ENCODE measurements at regions not wholly inside any gene's neighbourhood (a gene's known extent, or its start where the extent isn't known, plus 50 kb on each side); places are given as distances from the start of the nearest gene placed in this dataset.

DNA sequence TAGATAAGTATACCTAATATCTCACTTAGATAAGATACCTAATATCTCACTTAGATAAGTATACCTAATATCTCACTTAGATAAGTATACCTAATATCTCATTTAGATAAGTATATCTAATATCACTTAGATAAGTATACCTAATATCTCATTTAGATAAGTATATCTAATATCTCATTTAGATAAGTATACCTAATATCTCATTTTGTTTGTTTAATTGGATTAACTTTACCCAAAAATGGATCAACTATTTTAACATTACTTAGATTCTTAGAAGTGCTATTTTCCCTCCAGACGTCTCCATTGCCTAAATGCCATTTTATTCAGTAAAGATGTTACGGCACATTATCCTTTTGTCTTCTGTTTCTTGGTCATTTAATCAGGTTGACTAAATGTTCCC lies 346.4 kb downstream of the CHRM3 start:
- Histone ChIP-seq H3K27me3 (ENCODE audit: low read depth, low read length) (peaks cover 4% of the 10 kb centered on the region; the same call in 1 of the 2 replicates), H3K4me3 (ENCODE audit: low read length) (no peak overlapping the region), H3K9ac (ENCODE audit: low read length) (no peak overlapping the region), H3K4me1 (ENCODE audit: low read length) (no peaks in the 10 kb centered on the region), H3K36me3 (replicated peaks; ENCODE audit: low read depth, low read length) (no peaks in the 10 kb centered on the region), H3K9me3 (ENCODE audit: insufficient read depth, low read length) (no peaks in the 10 kb centered on the region), H3K27ac (ENCODE audit: low read length) (no peak overlapping the region), H2AFZ (ENCODE audit: low read depth, low read length) (no peak overlapping the region), H3K4me2 (ENCODE audit: low read length) (no peak overlapping the region), H4K20me1 (ENCODE audit: insufficient read depth, low read length) (no peaks in the 10 kb centered on the region), H3K79me2 (ENCODE audit: low read length) (no peaks in the 10 kb centered on the region)
- TF ChIP-seq CTCF (IDR thresholded peaks at IDR 0.05; ENCODE audit: low read depth, low read length) (no peak), EZH2phosphoT487 (IDR thresholded peaks at IDR 0.05; ENCODE audit: low read depth) (no peak)

GRCh38 chr1:239733995-239734394 lies 347.6 kb downstream of the CHRM3 start:
- no peak overlapping the region for H3K4me2 ChIP-seq (ENCODE audit: low read length)

GRCh38 chr1:239735111-239735510 lies 348.7 kb downstream of the CHRM3 start:
- no peak overlapping the region for H3K4me2 ChIP-seq (ENCODE audit: low read length)
- H3K4me3 ChIP-seq (ENCODE audit: low read length), result no peak overlapping the region
- H2AFZ ChIP-seq (ENCODE audit: low read depth, low read length), result no peak overlapping the region
- H3K36me3 ChIP-seq (replicated peaks; ENCODE audit: low read depth, low read length), result no peaks in the 10 kb centered on the region
- H3K79me2 ChIP-seq (ENCODE audit: low read length), result no peaks in the 10 kb centered on the region
- H3K27me3 ChIP-seq (ENCODE audit: low read depth, low read length), result peaks cover 4% of the 10 kb centered on the region; the same call in 1 of the 2 replicates
- no peaks in the 10 kb centered on the region for H3K9me3 ChIP-seq (ENCODE audit: insufficient read depth, low read length)
- no peaks in the 10 kb centered on the region for H4K20me1 ChIP-seq (ENCODE audit: insufficient read depth, low read length)
- no peak overlapping the region for H3K27ac ChIP-seq (ENCODE audit: low read length)
- TF ChIP-seq CTCF (IDR thresholded peaks at IDR 0.05; ENCODE audit: low read depth, low read length), result no peak
- TF ChIP-seq EZH2phosphoT487 (IDR thresholded peaks at IDR 0.05; ENCODE audit: low read depth), result no peak
- no peak overlapping the region for H3K9ac ChIP-seq (ENCODE audit: low read length)
- no peaks in the 10 kb centered on the region for H3K4me1 ChIP-seq (ENCODE audit: low read length)

More at GRCh38 chr1:239733995-239734394, 347.6 kb downstream of the CHRM3 start:
- H3K4me3 ChIP-seq (ENCODE audit: low read length), result no peak overlapping the region
- H3K27me3 ChIP-seq (ENCODE audit: low read depth, low read length), result peaks cover 4% of the 10 kb centered on the region; the same call in 1 of the 2 replicates
- H3K79me2 ChIP-seq (ENCODE audit: low read length), result no peaks in the 10 kb centered on the region
- TF ChIP-seq CTCF (IDR thresholded peaks at IDR 0.05; ENCODE audit: low read depth, low read length), result no peak
- TF ChIP-seq EZH2phosphoT487 (IDR thresholded peaks at IDR 0.05; ENCODE audit: low read depth), result no peak
- H3K4me1 ChIP-seq (ENCODE audit: low read length), result no peaks in the 10 kb centered on the region
- H4K20me1 ChIP-seq (ENCODE audit: insufficient read depth, low read length), result no peaks in the 10 kb centered on the region
- H3K27ac ChIP-seq (ENCODE audit: low read length), result no peak overlapping the region
- no peak overlapping the region for H2AFZ ChIP-seq (ENCODE audit: low read depth, low read length)
- no peaks in the 10 kb centered on the region for H3K36me3 ChIP-seq (replicated peaks; ENCODE audit: low read depth, low read length)
- no peak overlapping the region for H3K9ac ChIP-seq (ENCODE audit: low read length)
- H3K9me3 ChIP-seq (ENCODE audit: insufficient read depth, low read length), result no peaks in the 10 kb centered on the region

- no peak overlapping the region for H3K27ac ChIP-seq (ENCODE audit: low read length)
- H2AFZ ChIP-seq (ENCODE audit: low read depth, low read length), result no peak overlapping the region
- no peaks in the 10 kb centered on the region for H3K4me1 ChIP-seq (ENCODE audit: low read length)
- H3K27me3 ChIP-seq (ENCODE audit: low read depth, low read length), result peaks cover 4% of the 10 kb centered on the region; the same call in 1 of the 2 replicates
- no peaks in the 10 kb centered on the region for H4K20me1 ChIP-seq (ENCODE audit: insufficient read depth, low read length)
- no peak overlapping the region for H3K4me3 ChIP-seq (ENCODE audit: low read length)
- no peak overlapping the region for H3K4me2 ChIP-seq (ENCODE audit: low read length)
- no peak overlapping the region for H3K9ac ChIP-seq (ENCODE audit: low read length)
- TF ChIP-seq EZH2phosphoT487 (IDR thresholded peaks at IDR 0.05; ENCODE audit: low read depth), result no peak
- TF ChIP-seq CTCF (IDR thresholded peaks at IDR 0.05; ENCODE audit: low read depth, low read length), result no peak
- H3K79me2 ChIP-seq (ENCODE audit: low read length), result no peaks in the 10 kb centered on the region
- H3K9me3 ChIP-seq (ENCODE audit: insufficient read depth, low read length), result no peaks in the 10 kb centered on the region
- H3K36me3 ChIP-seq (replicated peaks; ENCODE audit: low read depth, low read length), result no peaks in the 10 kb centered on the region
Observed at GRCh38 chr1:239736479-239736878, 350.1 kb downstream of the CHRM3 start.
